ENCODE measurements at regions not wholly inside any gene's neighbourhood (a gene's known extent, or its start where the extent isn't known, plus 50 kb on each side); places are given as distances from the start of the nearest gene placed in this dataset.

GRCh38 chr15:77749236-77749997 lies 116.7 kb upstream of the LINGO1 start:
- TF ChIP-seq, protein P1, sequence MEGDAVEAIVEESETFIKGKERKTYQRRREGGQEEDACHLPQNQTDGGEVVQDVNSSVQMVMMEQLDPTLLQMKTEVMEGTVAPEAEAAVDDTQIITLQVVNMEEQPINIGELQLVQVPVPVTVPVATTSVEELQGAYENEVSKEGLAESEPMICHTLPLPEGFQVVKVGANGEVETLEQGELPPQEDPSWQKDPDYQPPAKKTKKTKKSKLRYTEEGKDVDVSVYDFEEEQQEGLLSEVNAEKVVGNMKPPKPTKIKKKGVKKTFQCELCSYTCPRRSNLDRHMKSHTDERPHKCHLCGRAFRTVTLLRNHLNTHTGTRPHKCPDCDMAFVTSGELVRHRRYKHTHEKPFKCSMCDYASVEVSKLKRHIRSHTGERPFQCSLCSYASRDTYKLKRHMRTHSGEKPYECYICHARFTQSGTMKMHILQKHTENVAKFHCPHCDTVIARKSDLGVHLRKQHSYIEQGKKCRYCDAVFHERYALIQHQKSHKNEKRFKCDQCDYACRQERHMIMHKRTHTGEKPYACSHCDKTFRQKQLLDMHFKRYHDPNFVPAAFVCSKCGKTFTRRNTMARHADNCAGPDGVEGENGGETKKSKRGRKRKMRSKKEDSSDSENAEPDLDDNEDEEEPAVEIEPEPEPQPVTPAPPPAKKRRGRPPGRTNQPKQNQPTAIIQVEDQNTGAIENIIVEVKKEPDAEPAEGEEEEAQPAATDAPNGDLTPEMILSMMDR (IDR thresholded peaks at IDR 0.05; ENCODE audit: low read depth, low read length) = no peak
- Histone ChIP-seq H3K4me3 (ENCODE audit: low read depth, low read length) (no peak overlapping the region), H3K27me3 (ENCODE audit: control insufficient read depth, insufficient read depth, low read length) (no peaks in the 10 kb centered on the region), H3K9me3 (ENCODE audit: control insufficient read depth, insufficient read depth, low read length) (no peaks in the 10 kb centered on the region; the same call in 1 of the 2 replicates), H3K27ac (ENCODE audit: low read depth, low read length) (no peak overlapping the region)
- ChIA-PET POLR2A (no interaction called here), CTCF (interaction anchor here (0.7 kb wide), 1 partner anchor 66 kb away, joined by 4 read pairs; no protein-coding TSS in a partner anchor)
- no peak for DNase-seq (ENCODE audit: low read depth, low spot score)

DNA sequence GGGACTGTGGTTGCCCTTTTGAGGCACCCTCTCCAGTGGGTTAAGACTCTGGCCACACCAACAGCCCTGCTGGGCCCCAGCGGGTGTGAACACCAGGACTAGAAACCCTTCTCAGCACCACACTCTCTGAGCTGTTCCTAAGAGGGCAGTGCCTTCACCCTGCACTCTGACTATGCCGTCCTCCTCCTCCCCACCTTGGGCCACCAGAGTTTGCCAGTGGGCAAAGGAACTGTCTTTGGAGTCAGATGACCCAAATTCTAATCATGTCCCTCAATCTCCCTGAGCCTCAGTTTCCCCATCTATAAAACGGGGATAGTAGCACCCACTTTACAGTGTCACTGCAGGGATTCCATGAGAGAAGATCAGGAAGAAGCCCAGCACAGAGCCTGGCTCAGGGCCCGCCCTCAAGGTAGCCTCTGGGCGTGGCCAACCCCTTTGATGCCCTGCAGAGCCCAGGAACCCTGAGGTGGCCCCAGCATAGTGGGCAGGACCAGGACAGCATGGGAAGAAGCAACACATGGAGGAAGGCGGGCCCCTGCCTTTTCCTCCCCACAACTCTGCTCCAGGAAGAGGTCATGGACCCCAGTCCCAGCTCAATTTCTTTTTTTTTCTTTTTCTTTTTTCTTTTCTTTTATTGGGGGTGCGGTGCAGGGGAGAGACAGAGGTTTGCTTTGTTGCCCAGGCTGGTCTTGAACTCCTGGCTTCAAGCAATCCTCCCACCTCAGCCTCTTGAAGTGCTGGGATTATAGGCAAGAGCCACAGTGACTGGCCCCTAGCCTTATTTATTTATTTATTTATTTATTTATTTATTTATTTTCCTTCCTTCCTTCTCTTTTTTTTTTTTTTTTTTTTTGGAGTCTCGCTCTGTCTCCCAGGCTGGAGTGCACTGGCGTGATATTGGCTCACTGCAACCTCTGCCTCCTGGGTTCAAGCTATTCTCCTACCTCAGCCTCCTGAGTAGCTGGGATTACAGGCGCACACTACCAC lies 115.7 kb upstream of the LINGO1 start:
- H3K4me3 ChIP-seq (ENCODE audit: low read depth, low read length) = no peak overlapping the region
- peaks cover 2% of the 10 kb centered on the region for H3K27me3 ChIP-seq (ENCODE audit: control insufficient read depth, insufficient read depth, low read length)
- TF ChIP-seq, protein P1 (IDR thresholded peaks at IDR 0.05; ENCODE audit: low read depth, low read length) = no peak
- no peak for DNase-seq (ENCODE audit: low read depth, low spot score)
- POLR2A ChIA-PET = no interaction called here
- H3K9me3 ChIP-seq (ENCODE audit: control insufficient read depth, insufficient read depth, low read length) = no peaks in the 10 kb centered on the region; the same call in 1 of the 2 replicates
- H3K27ac ChIP-seq (ENCODE audit: low read depth, low read length) = no peak overlapping the region
- CTCF ChIA-PET = no interaction called here

- ChIA-PET POLR2A (no interaction called here), CTCF (no interaction called here)
- H3K27me3 ChIP-seq (ENCODE audit: control insufficient read depth, insufficient read depth, low read length) = peaks cover 3% of the 10 kb centered on the region
- DNase-seq (ENCODE audit: low read depth, low spot score) = no peak
- H3K27ac ChIP-seq (ENCODE audit: low read depth, low read length) = no peak overlapping the region
- TF ChIP-seq, protein P1 (IDR thresholded peaks at IDR 0.05; ENCODE audit: low read depth, low read length) = no peak
- no peaks in the 10 kb centered on the region; the same call in 1 of the 2 replicates for H3K9me3 ChIP-seq (ENCODE audit: control insufficient read depth, insufficient read depth, low read length)
- H3K4me3 ChIP-seq (ENCODE audit: low read depth, low read length) = no peak overlapping the region
These were observed 114.7 kb upstream of the LINGO1 start for GRCh38 chr15:77747175-77748077.

- Histone ChIP-seq H3K4me3 (ENCODE audit: low read depth, low read length) (no peak overlapping the region), H3K27ac (ENCODE audit: low read depth, low read length) (no peak overlapping the region), H3K9me3 (ENCODE audit: control insufficient read depth, insufficient read depth, low read length) (no peaks in the 10 kb centered on the region; the same call in 1 of the 2 replicates), H3K27me3 (ENCODE audit: control insufficient read depth, insufficient read depth, low read length) (peaks cover 10% of the 10 kb centered on the region)
- ChIA-PET CTCF (no interaction called here), POLR2A (no interaction called here)
- TF ChIP-seq, protein P1 (IDR thresholded peaks at IDR 0.05; ENCODE audit: low read depth, low read length) = no peak
- DNase-seq (ENCODE audit: low read depth, low spot score) = no peak
These were observed 113.8 kb upstream of the LINGO1 start for GRCh38 chr15:77746254-77747174.
